H9 (cell line): ENCODE measurements at regions not wholly inside any gene's neighbourhood (a gene's known extent, or its start where the extent isn't known, plus 50 kb on each side); places are given as distances from the start of the nearest gene placed in this dataset.

Experiments used
- DNase-seq: peaks from one replicate; pipeline ENCODE4 v3.0.0-alpha.2; 2017
- H2AFZ ChIP-seq: one replicate; pipeline ENCODE4 v1.6.1; 2013; ENCODE audit warnings: mild to moderate bottlenecking, low read length, control low read depth, moderate library complexity
- H2AK5ac ChIP-seq: 2 replicates; pipeline ENCODE4 v1.6.1; 2013; ENCODE audit warnings: low read length, control low read depth, mixed read lengths; ENCODE audit not compliant: insufficient read length
- H2BK120ac ChIP-seq: one replicate; pipeline ENCODE4 v1.6.1; 2013; ENCODE audit warnings: low read depth, mild to moderate bottlenecking, low read length, control low read depth, inconsistent platforms; ENCODE audit not compliant: poor library complexity, severe bottlenecking
- H2BK12ac ChIP-seq: 2 replicates; pipeline ENCODE4 v1.6.1; 2013; ENCODE audit warnings: low read length, control low read depth, mixed read lengths, low read depth; ENCODE audit not compliant: insufficient read length
- H2BK15ac ChIP-seq: 2 replicates; pipeline ENCODE4 v1.6.1; 2013; ENCODE audit warnings: low read depth, low read length, control low read depth
- H2BK20ac ChIP-seq: one replicate; pipeline ENCODE4 v1.6.1; 2013; ENCODE audit warnings: low read depth, mild to moderate bottlenecking, low read length, control low read depth, inconsistent platforms; ENCODE audit not compliant: poor library complexity, severe bottlenecking
- H2BK5ac ChIP-seq: 2 replicates; pipeline ENCODE4 v1.6.1; 2013; ENCODE audit warnings: low read length, control low read depth, mixed read lengths; ENCODE audit not compliant: insufficient read length
- H3K14ac ChIP-seq: 2 replicates; pipeline ENCODE4 v1.6.1; 2013; ENCODE audit warnings: low read length, control low read depth; ENCODE audit not compliant: insufficient read depth
- H3K18ac ChIP-seq: 2 replicates; pipeline ENCODE4 v1.6.1; 2013; ENCODE audit warnings: low read depth, mild to moderate bottlenecking, mixed read lengths, low read length, control low read depth; ENCODE audit not compliant: insufficient read length
- H3K23ac ChIP-seq: 2 replicates; pipeline ENCODE4 v1.6.1; 2013; ENCODE audit warnings: low read length, control low read depth, mixed read lengths, low read depth; ENCODE audit not compliant: insufficient read length
- H3K23me2 ChIP-seq: 2 replicates; pipeline ENCODE4 v1.6.1; 2013; ENCODE audit warnings: low read depth, mild to moderate bottlenecking, mixed read lengths, low read length, control low read depth; ENCODE audit not compliant: insufficient read length, poor library complexity, severe bottlenecking
- H3K27ac ChIP-seq: 2 replicates; pipeline ENCODE4 v1.5.1; 2013; ENCODE audit warnings: low read length, control low read depth, mixed read lengths, low read depth; ENCODE audit not compliant: insufficient read length
- H3K27me3 ChIP-seq: 2 replicates; pipeline ENCODE4 v1.6.1; 2013; ENCODE audit warnings: low read length, control low read depth, inconsistent platforms; ENCODE audit not compliant: insufficient read depth
- H3K4ac ChIP-seq: 2 replicates; pipeline ENCODE4 v1.6.1; 2013; ENCODE audit warnings: low read depth, mild to moderate bottlenecking, control low read depth, inconsistent platforms, low read length, moderate library complexity
- H3K4me1 ChIP-seq: 2 replicates; pipeline ENCODE4 v1.6.1; 2013; ENCODE audit warnings: low read length, control low read depth, inconsistent platforms; ENCODE audit not compliant: insufficient read depth
- H3K4me2 ChIP-seq: 2 replicates; pipeline ENCODE4 v1.6.1; 2013; ENCODE audit warnings: low read length, control low read depth, mixed read lengths; ENCODE audit not compliant: insufficient read length, insufficient read depth
- H3K56ac ChIP-seq: 2 replicates; pipeline ENCODE4 v1.6.1; 2013; ENCODE audit warnings: low read depth, mild to moderate bottlenecking, mixed read lengths, low read length, control low read depth; ENCODE audit not compliant: insufficient read length
- H3K79me1 ChIP-seq: 2 replicates; pipeline ENCODE4 v1.6.1; 2013; ENCODE audit warnings: low read depth, mild to moderate bottlenecking, moderate library complexity, low read length, control low read depth, inconsistent platforms; ENCODE audit not compliant: insufficient read depth, poor library complexity, severe bottlenecking
- H3K79me2 ChIP-seq: 2 replicates; pipeline ENCODE4 v1.6.1; 2013; ENCODE audit warnings: low read length, control low read depth, inconsistent platforms; ENCODE audit not compliant: insufficient read depth
- H3K9ac ChIP-seq: 2 replicates; pipeline ENCODE4 v1.6.1; 2013; ENCODE audit warnings: low read length, control low read depth, mixed read lengths; ENCODE audit not compliant: insufficient read length; ENCODE audit errors: extremely low read depth
- H3K9me3 ChIP-seq: one replicate; pipeline ENCODE4 v1.6.1; 2013; ENCODE audit warnings: low read depth, low read length, inconsistent platforms; ENCODE audit not compliant: control insufficient read depth
- H3T11ph ChIP-seq: one replicate; pipeline ENCODE4 v1.6.1; 2013; ENCODE audit warnings: mild to moderate bottlenecking, low read length, control low read depth, inconsistent platforms
- H4K20me1 ChIP-seq: one replicate; pipeline ENCODE4 v1.6.1; 2013; ENCODE audit not compliant: control insufficient read depth, insufficient read length, insufficient read depth
- H4K5ac ChIP-seq: 2 replicates; pipeline ENCODE4 v1.6.1; 2013; ENCODE audit warnings: low read depth, mild to moderate bottlenecking, mixed read lengths, low read length, control low read depth; ENCODE audit not compliant: insufficient read length
- H4K8ac ChIP-seq: replicated peaks from 2 replicates; pipeline ENCODE4 v1.6.1; 2013; ENCODE audit warnings: low read length, control low read depth, mixed read lengths, low read depth; ENCODE audit not compliant: insufficient read length
- H4K91ac ChIP-seq: 2 replicates; pipeline ENCODE4 v1.6.1; 2013; ENCODE audit warnings: low read depth, mild to moderate bottlenecking, moderate library complexity, mixed read lengths, low read length, control low read depth; ENCODE audit not compliant: insufficient read length
- H3K27ac Mint-ChIP-seq, 3 experiments: 2 replicates in 2 of 3; 3 replicates in 1 of 3; pipeline ENCODE4 v1.8.0; 2020 to 2021; ENCODE audit warnings: mixed read lengths in 3 of 3, mild to moderate bottlenecking in 1 of 3, moderate library complexity in 1 of 3
- H3K27me3 Mint-ChIP-seq: 2 replicates; pipeline ENCODE4 v1.8.0; 2021; ENCODE audit warnings: low read depth, mild to moderate bottlenecking, moderate library complexity, mixed read lengths
- H3K36me3 Mint-ChIP-seq, 3 experiments: 2 replicates in 2 of 3; 3 replicates in 1 of 3; pipeline ENCODE4 v1.8.0; 2020 to 2021; ENCODE audit warnings: low read depth in 3 of 3, mixed read lengths in 3 of 3; ENCODE audit not compliant: insufficient read depth in 1 of 3
- H3K4me1 Mint-ChIP-seq, 2 experiments: 2 replicates each; pipeline ENCODE4 v1.8.0; 2020; ENCODE audit warnings: mixed read lengths in 2 of 2
- H3K4me3 Mint-ChIP-seq, 2 experiments: 2 replicates in 1 of 2; 3 replicates in 1 of 2; pipeline ENCODE4 v1.8.0; 2020 to 2021; ENCODE audit warnings: mild to moderate bottlenecking in 2 of 2, mixed read lengths in 2 of 2, moderate library complexity in 1 of 2
- H3K9me3 Mint-ChIP-seq, 2 experiments: 2 replicates in 1 of 2; 3 replicates in 1 of 2; pipeline ENCODE4 v1.8.0; 2020; ENCODE audit warnings: mild to moderate bottlenecking in 2 of 2, mixed read lengths in 2 of 2, moderate library complexity in 1 of 2
- WGBS: extraction: QIAGEN DNeasy Blood & Tissue Kit; methylation state at CpG from one replicate; pipeline ENCODE4 v1.1.7; 2013; ENCODE audit warnings: missing lambda C conversion rate, low lambda C conversion rate, mixed read lengths; ENCODE audit not compliant: insufficient read length; ENCODE audit errors: extremely low coverage; 5-methylcytosine and 5-hydroxymethylcytosine counted together
- TF ChIP-seq, protein P1 (sequence below): fragments of 200-600 bp; sonication (generic); conservative IDR thresholded peaks from 3 replicates; pipeline ENCODE4 v1.8.0; 2021; ENCODE audit warnings: antibody characterized with exemption, mild to moderate bottlenecking

DNA sequence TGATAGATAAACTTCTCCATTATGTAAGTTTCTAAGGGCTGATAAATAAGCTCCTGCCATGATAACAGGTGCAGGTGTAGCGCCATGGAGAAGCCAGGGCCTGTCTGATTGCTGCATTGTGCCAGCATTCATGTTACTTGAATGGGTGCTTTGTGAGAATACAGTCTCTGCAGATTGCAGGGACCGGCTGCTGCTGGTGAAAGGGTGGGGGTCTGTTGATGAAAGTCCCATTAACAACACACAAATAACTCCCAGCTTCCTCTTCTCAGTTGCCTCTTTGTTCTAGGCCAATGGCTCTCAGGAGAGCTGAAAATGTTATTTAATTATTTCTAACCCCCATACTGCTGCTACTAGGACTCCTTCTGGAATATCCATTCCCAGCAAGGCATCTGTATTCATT, 77.2 kb downstream of the RTP4 start:
- no peak overlapping the region for H2AK5ac ChIP-seq
- H2BK120ac ChIP-seq: no peak overlapping the region
- no peak overlapping the region for H3T11ph ChIP-seq
- H3K9me3 Mint-ChIP-seq: no peaks in the 10 kb centered on the region; a peak in 1 of 5 replicates
- H3K23me2 ChIP-seq: no peaks in the 10 kb centered on the region
- H2BK15ac ChIP-seq: no peak overlapping the region
- H3K9ac ChIP-seq: no peak overlapping the region
- H3K27me3 Mint-ChIP-seq: no peaks in the 10 kb centered on the region
- no peaks in the 10 kb centered on the region for H3K79me1 ChIP-seq
- H3K4me1 ChIP-seq: peaks cover 4% of the 10 kb centered on the region; the same call in 1 of the 2 replicates
- TF ChIP-seq, protein P1, sequence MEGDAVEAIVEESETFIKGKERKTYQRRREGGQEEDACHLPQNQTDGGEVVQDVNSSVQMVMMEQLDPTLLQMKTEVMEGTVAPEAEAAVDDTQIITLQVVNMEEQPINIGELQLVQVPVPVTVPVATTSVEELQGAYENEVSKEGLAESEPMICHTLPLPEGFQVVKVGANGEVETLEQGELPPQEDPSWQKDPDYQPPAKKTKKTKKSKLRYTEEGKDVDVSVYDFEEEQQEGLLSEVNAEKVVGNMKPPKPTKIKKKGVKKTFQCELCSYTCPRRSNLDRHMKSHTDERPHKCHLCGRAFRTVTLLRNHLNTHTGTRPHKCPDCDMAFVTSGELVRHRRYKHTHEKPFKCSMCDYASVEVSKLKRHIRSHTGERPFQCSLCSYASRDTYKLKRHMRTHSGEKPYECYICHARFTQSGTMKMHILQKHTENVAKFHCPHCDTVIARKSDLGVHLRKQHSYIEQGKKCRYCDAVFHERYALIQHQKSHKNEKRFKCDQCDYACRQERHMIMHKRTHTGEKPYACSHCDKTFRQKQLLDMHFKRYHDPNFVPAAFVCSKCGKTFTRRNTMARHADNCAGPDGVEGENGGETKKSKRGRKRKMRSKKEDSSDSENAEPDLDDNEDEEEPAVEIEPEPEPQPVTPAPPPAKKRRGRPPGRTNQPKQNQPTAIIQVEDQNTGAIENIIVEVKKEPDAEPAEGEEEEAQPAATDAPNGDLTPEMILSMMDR: no peak
- no peak overlapping the region for H3K23ac ChIP-seq
- no peaks in the 10 kb centered on the region for H3K9me3 ChIP-seq
- H3K27ac Mint-ChIP-seq: no peak overlapping the region; a peak in 1 of 7 replicates
- H3K56ac ChIP-seq: no peak overlapping the region
- H3K36me3 Mint-ChIP-seq: no peaks in the 10 kb centered on the region
- H2AFZ ChIP-seq: no peak overlapping the region
- H3K79me2 ChIP-seq: no peaks in the 10 kb centered on the region
- H3K4ac ChIP-seq: no peak overlapping the region
- no peak overlapping the region for H2BK12ac ChIP-seq
- H3K27ac ChIP-seq: no peak overlapping the region
- no peaks in the 10 kb centered on the region for H4K20me1 ChIP-seq
- H4K91ac ChIP-seq: no peak overlapping the region
- H3K18ac ChIP-seq: no peak overlapping the region
- DNase-seq: no peak
- H3K4me3 Mint-ChIP-seq: no peak overlapping the region
- H2BK20ac ChIP-seq: no peak overlapping the region
- WGBS: no CpG with 5 or more reads among the region's 2 CpGs
- H3K4me2 ChIP-seq: no peak overlapping the region
- peaks cover 19 to 23% of the 10 kb centered on the region in 2 experiments for H3K4me1 Mint-ChIP-seq
- H3K14ac ChIP-seq: no peak overlapping the region
- no peak overlapping the region for H4K5ac ChIP-seq
- H4K8ac ChIP-seq: no peak overlapping the region
- H2BK5ac ChIP-seq: no peak overlapping the region
- no peaks in the 10 kb centered on the region for H3K27me3 ChIP-seq
